ENCODE measurements at regions not wholly inside any gene's neighbourhood (a gene's known extent, or its start where the extent isn't known, plus 50 kb on each side); places are given as distances from the start of the nearest gene placed in this dataset.
A peak's percentile ranks its signal among the peaks of the same experiment; 100 is the strongest.

GRCh38 chr6:137951064-137951597 lies 84.1 kb downstream of the TNFAIP3 start:
- Histone ChIP-seq H3K27ac (ENCODE audit: low read depth, low read length) (no peak overlapping the region), H3K36me3 (ENCODE audit: control insufficient read depth in 1 of 2, insufficient read depth in 2 of 2, low read length in 2 of 2) (no peaks in the 10 kb centered on the region), H3K4me1 (ENCODE audit: control insufficient read depth in 1 of 2, insufficient read depth in 2 of 2, low read length in 2 of 2) (peaks cover 0 to 5% of the 10 kb centered on the region in 2 donors), H3K27me3 (ENCODE audit: control insufficient read depth in 1 of 2, insufficient read depth in 2 of 2, low read length in 2 of 2) (no peaks in the 10 kb centered on the region), H3K9ac (ENCODE audit: low read depth in 1 of 2, low read length in 2 of 2) (no peak overlapping the region), H3K4me3 (ENCODE audit: low read depth in 1 of 2, low read length in 2 of 2) (no peak overlapping the region), H3K9me3 (ENCODE audit: control insufficient read depth in 1 of 2, low read length in 2 of 2) (no peaks in the 10 kb centered on the region)

GRCh38 chr6:137952247-137952646 lies 85.2 kb downstream of the TNFAIP3 start:
- Histone ChIP-seq H3K36me3 (ENCODE audit: control insufficient read depth in 1 of 2, insufficient read depth in 2 of 2, low read length in 2 of 2) (no peaks in the 10 kb centered on the region), H3K9me3 (ENCODE audit: control insufficient read depth in 1 of 2, low read length in 2 of 2) (no peaks in the 10 kb centered on the region), H3K27me3 (ENCODE audit: control insufficient read depth in 1 of 2, insufficient read depth in 2 of 2, low read length in 2 of 2) (no peaks in the 10 kb centered on the region), H3K9ac (ENCODE audit: low read depth in 1 of 2, low read length in 2 of 2) (no peak overlapping the region), H3K27ac (ENCODE audit: low read depth, low read length) (no peak overlapping the region), H3K4me3 (ENCODE audit: low read depth in 1 of 2, low read length in 2 of 2) (no peak overlapping the region), H3K4me1 (ENCODE audit: control insufficient read depth in 1 of 2, insufficient read depth in 2 of 2, low read length in 2 of 2) (peaks cover 0 to 5% of the 10 kb centered on the region in 2 donors)

- no peaks in the 10 kb centered on the region for H3K9me3 ChIP-seq (ENCODE audit: control insufficient read depth in 1 of 2, low read length in 2 of 2)
- H3K27ac ChIP-seq (ENCODE audit: low read depth, low read length), result no peak overlapping the region
- H3K27me3 ChIP-seq (ENCODE audit: control insufficient read depth in 1 of 2, insufficient read depth in 2 of 2, low read length in 2 of 2), result no peaks in the 10 kb centered on the region
- H3K4me1 ChIP-seq (ENCODE audit: control insufficient read depth in 1 of 2, insufficient read depth in 2 of 2, low read length in 2 of 2), result peaks cover 5 to 7% of the 10 kb centered on the region in 2 donors
- H3K4me3 ChIP-seq (ENCODE audit: low read depth in 1 of 2, low read length in 2 of 2), result no peak overlapping the region
- no peaks in the 10 kb centered on the region for H3K36me3 ChIP-seq (ENCODE audit: control insufficient read depth in 1 of 2, insufficient read depth in 2 of 2, low read length in 2 of 2)
- H3K9ac ChIP-seq (ENCODE audit: low read depth in 1 of 2, low read length in 2 of 2), result no peak overlapping the region
These were observed 86.7 kb downstream of the TNFAIP3 start for GRCh38 chr6:137953761-137954160.

- H3K27me3 ChIP-seq (ENCODE audit: control insufficient read depth in 1 of 2, insufficient read depth in 2 of 2, low read length in 2 of 2), result no peaks in the 10 kb centered on the region
- no peak overlapping the region for H3K27ac ChIP-seq (ENCODE audit: low read depth, low read length)
- H3K4me3 ChIP-seq (ENCODE audit: low read depth in 1 of 2, low read length in 2 of 2), result no peak overlapping the region
- peaks cover 5 to 7% of the 10 kb centered on the region in 2 donors for H3K4me1 ChIP-seq (ENCODE audit: control insufficient read depth in 1 of 2, insufficient read depth in 2 of 2, low read length in 2 of 2)
- no peak overlapping the region for H3K9ac ChIP-seq (ENCODE audit: low read depth in 1 of 2, low read length in 2 of 2)
- no peaks in the 10 kb centered on the region for H3K9me3 ChIP-seq (ENCODE audit: control insufficient read depth in 1 of 2, low read length in 2 of 2)
- H3K36me3 ChIP-seq (ENCODE audit: control insufficient read depth in 1 of 2, insufficient read depth in 2 of 2, low read length in 2 of 2), result no peaks in the 10 kb centered on the region
These were observed 87.2 kb downstream of the TNFAIP3 start for GRCh38 chr6:137954253-137954652.

- Histone ChIP-seq H3K4me1 (ENCODE audit: control insufficient read depth in 1 of 2, insufficient read depth in 2 of 2, low read length in 2 of 2) (peaks cover 0 to 7% of the 10 kb centered on the region in 2 donors), H3K9ac (ENCODE audit: low read depth in 1 of 2, low read length in 2 of 2) (no peak overlapping the region), H3K27ac (ENCODE audit: low read depth, low read length) (no peak overlapping the region), H3K27me3 (ENCODE audit: control insufficient read depth in 1 of 2, insufficient read depth in 2 of 2, low read length in 2 of 2) (no peaks in the 10 kb centered on the region), H3K4me3 (ENCODE audit: low read depth in 1 of 2, low read length in 2 of 2) (no peak overlapping the region), H3K36me3 (ENCODE audit: control insufficient read depth in 1 of 2, insufficient read depth in 2 of 2, low read length in 2 of 2) (no peaks in the 10 kb centered on the region), H3K9me3 (ENCODE audit: control insufficient read depth in 1 of 2, low read length in 2 of 2) (no peaks in the 10 kb centered on the region)
These were observed 89.0 kb downstream of the TNFAIP3 start for GRCh38 chr6:137956098-137956488.

GRCh38 chr6:137957471-137957870 lies 90.4 kb downstream of the TNFAIP3 start:
- H3K9me3 ChIP-seq (ENCODE audit: control insufficient read depth in 1 of 2, low read length in 2 of 2), result no peaks in the 10 kb centered on the region
- H3K4me1 ChIP-seq (ENCODE audit: control insufficient read depth in 1 of 2, insufficient read depth in 2 of 2, low read length in 2 of 2), result peaks cover 0 to 7% of the 10 kb centered on the region in 2 donors
- peak overlapping the region in 1 of 2 donors; percentile 5 for H3K4me3 ChIP-seq (ENCODE audit: low read depth in 1 of 2, low read length in 2 of 2)
- no peaks in the 10 kb centered on the region for H3K27me3 ChIP-seq (ENCODE audit: control insufficient read depth in 1 of 2, insufficient read depth in 2 of 2, low read length in 2 of 2)
- H3K9ac ChIP-seq (ENCODE audit: low read depth in 1 of 2, low read length in 2 of 2), result no peak overlapping the region
- H3K36me3 ChIP-seq (ENCODE audit: control insufficient read depth in 1 of 2, insufficient read depth in 2 of 2, low read length in 2 of 2), result no peaks in the 10 kb centered on the region
- H3K27ac ChIP-seq (ENCODE audit: low read depth, low read length), result no peak overlapping the region

- H3K9me3 ChIP-seq (ENCODE audit: control insufficient read depth in 1 of 2, low read length in 2 of 2), result no peaks in the 10 kb centered on the region
- H3K27ac ChIP-seq (ENCODE audit: low read depth, low read length), result no peak overlapping the region
- H3K9ac ChIP-seq (ENCODE audit: low read depth in 1 of 2, low read length in 2 of 2), result no peak overlapping the region
- no peaks in the 10 kb centered on the region for H3K36me3 ChIP-seq (ENCODE audit: control insufficient read depth in 1 of 2, insufficient read depth in 2 of 2, low read length in 2 of 2)
- peaks cover 0 to 7% of the 10 kb centered on the region in 2 donors for H3K4me1 ChIP-seq (ENCODE audit: control insufficient read depth in 1 of 2, insufficient read depth in 2 of 2, low read length in 2 of 2)
- no peak overlapping the region for H3K4me3 ChIP-seq (ENCODE audit: low read depth in 1 of 2, low read length in 2 of 2)
- H3K27me3 ChIP-seq (ENCODE audit: control insufficient read depth in 1 of 2, insufficient read depth in 2 of 2, low read length in 2 of 2), result no peaks in the 10 kb centered on the region
These were observed 91.9 kb downstream of the TNFAIP3 start for GRCh38 chr6:137958811-137959565.

- Histone ChIP-seq H3K36me3 (ENCODE audit: control insufficient read depth in 1 of 2, insufficient read depth in 2 of 2, low read length in 2 of 2) (no peaks in the 10 kb centered on the region), H3K9me3 (ENCODE audit: control insufficient read depth in 1 of 2, low read length in 2 of 2) (no peaks in the 10 kb centered on the region), H3K4me3 (ENCODE audit: low read depth in 1 of 2, low read length in 2 of 2) (no peak overlapping the region), H3K27ac (ENCODE audit: low read depth, low read length) (no peak overlapping the region), H3K4me1 (ENCODE audit: control insufficient read depth in 1 of 2, insufficient read depth in 2 of 2, low read length in 2 of 2) (peaks cover 2 to 3% of the 10 kb centered on the region in 2 donors), H3K9ac (ENCODE audit: low read depth in 1 of 2, low read length in 2 of 2) (no peak overlapping the region), H3K27me3 (ENCODE audit: control insufficient read depth in 1 of 2, insufficient read depth in 2 of 2, low read length in 2 of 2) (no peaks in the 10 kb centered on the region)
These were observed 95.7 kb downstream of the TNFAIP3 start for GRCh38 chr6:137962725-137963124.

GRCh38 chr6:137964876-137965275 lies 97.8 kb downstream of the TNFAIP3 start:
- Histone ChIP-seq H3K9ac (ENCODE audit: low read depth in 1 of 2, low read length in 2 of 2) (no peak overlapping the region), H3K9me3 (ENCODE audit: control insufficient read depth in 1 of 2, low read length in 2 of 2) (no peaks in the 10 kb centered on the region), H3K4me1 (ENCODE audit: control insufficient read depth in 1 of 2, insufficient read depth in 2 of 2, low read length in 2 of 2) (peaks cover 0 to 5% of the 10 kb centered on the region in 2 donors), H3K27me3 (ENCODE audit: control insufficient read depth in 1 of 2, insufficient read depth in 2 of 2, low read length in 2 of 2) (no peaks in the 10 kb centered on the region), H3K27ac (ENCODE audit: low read depth, low read length) (no peak overlapping the region), H3K4me3 (ENCODE audit: low read depth in 1 of 2, low read length in 2 of 2) (no peak overlapping the region), H3K36me3 (ENCODE audit: control insufficient read depth in 1 of 2, insufficient read depth in 2 of 2, low read length in 2 of 2) (no peaks in the 10 kb centered on the region)

- Histone ChIP-seq H3K9me3 (ENCODE audit: control insufficient read depth in 1 of 2, low read length in 2 of 2) (no peaks in the 10 kb centered on the region), H3K4me1 (ENCODE audit: control insufficient read depth in 1 of 2, insufficient read depth in 2 of 2, low read length in 2 of 2) (peaks cover 0 to 5% of the 10 kb centered on the region in 2 donors), H3K27ac (ENCODE audit: low read depth, low read length) (no peak overlapping the region), H3K27me3 (ENCODE audit: control insufficient read depth in 1 of 2, insufficient read depth in 2 of 2, low read length in 2 of 2) (no peaks in the 10 kb centered on the region), H3K4me3 (ENCODE audit: low read depth in 1 of 2, low read length in 2 of 2) (no peak overlapping the region), H3K36me3 (ENCODE audit: control insufficient read depth in 1 of 2, insufficient read depth in 2 of 2, low read length in 2 of 2) (no peaks in the 10 kb centered on the region), H3K9ac (ENCODE audit: low read depth in 1 of 2, low read length in 2 of 2) (no peak overlapping the region)
These were observed 100.8 kb downstream of the TNFAIP3 start for GRCh38 chr6:137967689-137968454.
